GM18868 (cell line): ENCODE measurements at regions not wholly inside any gene's neighbourhood (a gene's known extent, or its start where the extent isn't known, plus 50 kb on each side); places are given as distances from the start of the nearest gene placed in this dataset.
"Not testable (repeated sequence)": the region's sequence is repeated elsewhere in the genome, so short reads cannot be mapped to it uniquely, and the experiment has no call there.

Source experiments
- ATAC-seq: cut with Tn5 transposase; IDR thresholded peaks from one replicate; pipeline ENCODE4 v1.9.1; 2021; ENCODE audit warnings: mild to moderate bottlenecking, moderate library complexity; ENCODE audit not compliant: unreplicated experiment

- no peak for ATAC-seq
Measured at GRCh38 chr6:12474167-12475140, 184.3 kb downstream of the EDN1 start.

GRCh38 chr6:12476484-12476883, 186.3 kb downstream of the EDN1 start:
- ATAC-seq: no peak

- no peak for ATAC-seq
Measured at GRCh38 chr6:12477616-12478015, 187.5 kb downstream of the EDN1 start.

- no peak for ATAC-seq
Measured at GRCh38 chr6:12478921-12479320, 188.8 kb downstream of the EDN1 start.

- ATAC-seq: no peak
Measured at GRCh38 chr6:12479451-12479850, 189.3 kb downstream of the EDN1 start.

GRCh38 chr6:12479881-12480280, 189.7 kb downstream of the EDN1 start:
- ATAC-seq: no peak

GRCh38 chr6:12480379-12480778, 190.2 kb downstream of the EDN1 start:
- ATAC-seq: no peak

GRCh38 chr6:12481292-12481691, 191.1 kb downstream of the EDN1 start:
- no peak for ATAC-seq

GRCh38 chr6:12481850-12482249, 191.7 kb downstream of the EDN1 start:
- no peak for ATAC-seq

- ATAC-seq: no peak
Measured at GRCh38 chr6:12482386-12483375, 192.5 kb downstream of the EDN1 start.

GRCh38 chr6:12483712-12484111, 193.6 kb downstream of the EDN1 start:
- peak; percentile 89 for ATAC-seq

- ATAC-seq: no peak
Measured at GRCh38 chr6:12484519-12484918, 194.4 kb downstream of the EDN1 start.

- ATAC-seq: no peak
Measured at GRCh38 chr6:12485226-12485764, 195.1 kb downstream of the EDN1 start.

- ATAC-seq: no peak
Measured at GRCh38 chr6:12485837-12486236, 195.7 kb downstream of the EDN1 start.

GRCh38 chr6:12490351-12490903, 200.3 kb downstream of the EDN1 start:
- ATAC-seq: no peak

- no peak for ATAC-seq
Measured at GRCh38 chr6:12490904-12491571, 200.9 kb downstream of the EDN1 start.

GRCh38 chr6:12492929-12493328, 202.8 kb downstream of the EDN1 start:
- ATAC-seq: not testable (repeated sequence)

- no peak for ATAC-seq
Measured at GRCh38 chr6:12493446-12493845, 203.3 kb downstream of the EDN1 start.

GRCh38 chr6:12494161-12494560, 204.0 kb downstream of the EDN1 start:
- ATAC-seq: no peak

GRCh38 chr6:12501990-12502389, 211.8 kb downstream of the EDN1 start:
- no peak for ATAC-seq
